COR-L47 (cell line): ENCODE measurements at regions not wholly inside any gene's neighbourhood (a gene's known extent, or its start where the extent isn't known, plus 50 kb on each side); places are given as distances from the start of the nearest gene placed in this dataset.

Experiments
- DNase-seq: peaks from one replicate; lab custom pipeline; 2025; lab: John Stamatoyannopoulos, UW

DNA sequence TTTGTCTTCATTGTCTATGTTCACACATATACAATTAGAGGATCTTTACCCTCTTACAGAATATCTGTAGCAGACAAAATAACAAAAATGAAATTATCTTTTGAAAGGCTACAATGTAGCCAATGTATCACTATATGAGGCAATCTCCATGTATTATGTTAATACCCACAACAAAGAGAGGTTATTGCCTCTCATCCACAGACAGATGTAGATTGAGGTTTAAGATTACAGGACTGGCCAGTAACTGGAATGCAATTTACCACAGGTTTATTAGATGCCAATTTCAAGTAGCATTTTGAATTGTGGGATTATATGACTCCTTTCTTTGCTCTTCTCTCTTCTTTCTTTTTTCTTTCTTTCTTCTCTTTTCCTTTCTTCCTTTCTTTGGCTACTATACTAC is 242.6 kb downstream of the ANKRD50 start:
- DNase-seq = no peak

DNA sequence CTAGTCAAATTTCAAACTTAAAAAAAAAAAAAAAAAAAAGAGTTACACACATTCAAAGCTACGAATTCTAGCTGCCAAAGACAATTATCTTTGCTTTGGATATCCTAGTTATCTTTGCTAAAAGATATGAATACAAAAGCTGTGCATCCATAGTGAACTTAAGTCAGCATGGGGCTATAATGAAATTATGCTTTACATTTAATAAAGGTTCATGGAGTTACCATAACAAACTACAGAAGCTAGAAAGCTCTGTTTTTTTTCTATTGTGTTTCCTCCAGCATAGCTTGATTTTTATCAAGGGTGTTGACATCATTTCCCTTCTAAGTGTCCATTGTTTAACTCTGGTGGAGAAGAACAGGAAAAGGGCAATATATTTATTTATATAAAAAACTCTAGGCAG is 234.1 kb downstream of the ANKRD50 start:
- DNase-seq = no peak

GRCh38 chr4:124480061-124480460 is 232.5 kb downstream of the ANKRD50 start:
- no peak for DNase-seq

DNA sequence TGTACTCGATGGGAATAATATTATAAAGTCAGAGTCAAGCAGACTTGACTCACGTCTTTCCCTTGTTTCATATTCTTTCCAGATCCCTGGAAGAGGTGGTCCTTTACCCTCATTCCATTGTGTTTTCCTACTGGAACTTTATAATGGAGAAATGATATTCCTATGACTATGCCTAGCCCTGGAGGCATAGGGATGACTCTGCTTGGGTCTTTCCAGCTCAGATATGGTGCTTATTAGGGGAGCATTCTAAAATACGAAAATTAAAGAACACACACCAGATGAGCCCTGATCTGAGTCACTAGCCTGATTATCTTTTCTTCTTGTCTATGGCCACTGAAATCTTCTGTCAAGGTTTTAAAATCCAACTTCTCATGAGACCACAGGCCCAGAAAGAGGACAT is 231.4 kb downstream of the ANKRD50 start:
- no peak for DNase-seq

DNA sequence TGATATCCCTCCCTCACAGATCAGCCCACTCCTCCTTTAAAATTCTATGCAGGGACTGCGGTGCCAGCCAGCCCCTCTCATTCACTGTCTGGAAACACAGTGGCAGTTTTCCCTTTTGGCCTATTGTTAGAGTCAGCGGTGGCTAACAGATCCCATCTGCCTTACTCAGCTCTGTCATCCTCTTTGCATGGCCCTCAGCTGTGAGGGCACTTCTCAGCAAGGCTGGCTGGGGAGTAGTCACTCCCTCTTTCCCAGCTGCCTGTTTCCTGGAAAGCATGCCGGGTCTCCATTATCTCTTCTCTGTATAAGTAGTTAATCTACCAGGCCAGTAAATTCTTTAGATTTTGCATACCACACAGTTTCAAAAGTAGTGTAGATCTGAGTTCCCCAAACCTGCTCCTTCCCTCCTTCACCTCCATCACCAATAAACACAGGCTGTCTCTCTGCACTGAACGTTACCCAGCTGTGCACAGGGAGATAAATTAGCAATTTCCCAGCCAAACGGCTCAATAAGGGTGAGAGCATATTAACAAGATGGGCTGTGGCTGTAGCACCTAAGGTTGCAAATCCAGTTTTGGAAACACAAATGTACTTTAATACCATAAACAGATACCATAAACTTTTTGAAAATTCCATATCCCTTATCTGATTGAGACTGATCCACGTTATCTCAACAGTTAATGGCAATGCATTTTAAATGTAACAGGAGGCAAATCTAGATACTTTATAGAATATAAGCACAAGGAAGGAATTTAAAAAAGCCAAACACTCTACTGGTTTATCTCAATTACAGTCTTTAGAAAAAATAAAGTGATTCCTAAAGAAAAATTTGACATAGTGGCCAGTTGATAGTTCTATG is 229.3 kb downstream of the ANKRD50 start:
- no peak for DNase-seq

GRCh38 chr4:124484008-124484407 is 228.5 kb downstream of the ANKRD50 start:
- DNase-seq = no peak

GRCh38 chr4:124484940-124485339 is 227.6 kb downstream of the ANKRD50 start:
- DNase-seq = no peak

DNA sequence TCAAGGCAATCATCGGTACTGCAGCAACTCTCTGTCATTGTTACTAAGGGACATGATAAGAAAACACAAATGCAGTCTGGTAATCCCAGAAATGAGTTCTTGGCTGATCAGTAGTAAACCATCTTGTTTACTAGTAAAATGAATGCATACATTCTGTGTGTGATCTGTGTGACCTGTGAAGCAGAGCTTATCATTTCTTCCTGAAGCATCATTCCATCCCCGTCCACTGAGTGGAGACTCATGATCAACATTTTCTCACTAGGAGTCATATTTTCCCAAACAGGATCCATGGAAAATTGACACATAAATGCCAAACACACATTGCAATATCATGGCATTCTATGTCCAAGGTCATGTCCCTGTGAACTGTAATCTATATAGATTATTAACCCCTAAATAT is 226.1 kb downstream of the ANKRD50 start:
- DNase-seq = no peak

- no peak for DNase-seq
These were observed 224.9 kb downstream of the ANKRD50 start for GRCh38 chr4:124487651-124488050.

DNA sequence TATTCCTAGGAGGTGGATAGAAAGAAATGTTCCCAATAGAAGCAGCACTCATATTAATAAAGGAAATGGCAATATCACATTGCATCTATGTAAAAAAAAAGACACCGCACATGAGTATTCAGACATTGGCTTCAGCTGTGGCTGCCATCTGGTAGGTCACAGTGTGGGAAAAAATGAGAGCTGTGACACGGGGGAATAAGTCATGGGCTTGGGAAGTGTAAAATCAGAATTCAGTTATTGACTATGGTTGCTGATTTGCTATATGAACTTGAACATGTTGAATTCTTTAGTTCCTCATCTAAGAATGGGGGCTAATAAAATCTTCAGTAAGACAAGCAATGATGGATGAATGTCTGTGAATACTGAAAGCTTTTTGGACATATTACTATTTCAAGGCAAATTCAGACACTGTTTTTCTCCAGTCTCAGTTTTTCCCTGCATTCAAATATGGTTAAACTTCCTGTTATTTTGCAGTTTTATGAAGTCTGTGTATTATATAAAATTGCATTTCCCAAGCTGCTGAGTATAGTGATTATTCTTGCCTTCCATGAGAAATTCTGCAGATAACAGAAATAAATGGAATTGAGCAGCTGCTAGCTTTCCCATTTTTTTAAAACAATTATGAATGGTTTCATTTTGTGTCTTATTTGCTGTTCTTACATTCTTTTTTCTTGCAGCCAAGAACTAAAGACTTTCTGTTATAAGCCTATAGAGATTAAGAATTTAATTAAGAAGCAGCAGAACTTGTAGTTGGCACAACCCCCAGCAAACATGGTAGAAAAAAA is 221.0 kb downstream of the ANKRD50 start:
- no peak for DNase-seq

GRCh38 chr4:124499261-124499660 is 213.3 kb downstream of the ANKRD50 start:
- no peak for DNase-seq

DNA sequence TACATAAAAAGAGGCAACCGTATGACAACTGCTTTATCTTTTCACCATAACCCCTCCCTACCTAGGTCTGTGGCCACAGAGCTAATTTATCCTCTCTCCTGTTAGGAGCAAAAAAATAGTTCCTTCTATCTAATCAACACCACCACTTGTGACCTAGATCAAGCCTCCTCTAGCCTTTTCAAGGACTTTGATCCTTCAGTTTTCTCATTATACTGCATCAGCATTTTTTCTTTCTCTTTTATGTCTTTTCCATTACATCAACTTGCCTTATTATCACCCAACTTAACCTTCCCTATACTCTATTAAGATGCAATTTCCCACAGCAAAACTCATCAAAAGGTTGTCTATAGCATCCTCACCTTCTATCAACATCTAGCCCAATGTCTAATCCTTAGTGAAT is 211.0 kb downstream of the ANKRD50 start:
- DNase-seq = no peak

- no peak for DNase-seq
These were observed 208.1 kb downstream of the ANKRD50 start for GRCh38 chr4:124504431-124504830.

DNA sequence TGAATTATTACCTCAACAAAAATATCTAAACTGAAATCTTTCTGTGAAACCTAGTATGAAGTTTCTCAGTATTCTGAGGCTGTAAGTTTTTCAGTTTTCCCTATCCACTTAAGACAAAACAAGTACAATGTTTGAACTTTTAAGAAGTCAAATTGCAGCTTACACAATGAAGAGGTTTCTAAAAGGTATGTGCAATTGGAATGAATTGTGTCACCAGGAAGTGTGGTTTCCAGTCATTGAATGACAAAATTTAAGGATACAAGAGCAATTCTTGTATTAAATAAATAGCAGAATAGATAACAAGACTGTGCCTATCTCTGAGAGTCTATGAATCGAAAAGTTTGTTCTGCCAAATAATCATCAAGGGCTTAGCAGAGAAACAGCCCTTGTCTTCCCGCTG is 207.3 kb downstream of the ANKRD50 start:
- DNase-seq = no peak

GRCh38 chr4:124509151-124509550 is 203.4 kb downstream of the ANKRD50 start:
- no peak for DNase-seq

- DNase-seq = no peak
These were observed 197.9 kb downstream of the ANKRD50 start for GRCh38 chr4:124514588-124514987.

- DNase-seq = no peak
These were observed 196.9 kb downstream of the ANKRD50 start for GRCh38 chr4:124515591-124515990.

- DNase-seq = no peak
These were observed 193.3 kb downstream of the ANKRD50 start for GRCh38 chr4:124519196-124519595.

- no peak for DNase-seq
These were observed 188.7 kb downstream of the ANKRD50 start for GRCh38 chr4:124523816-124524215.

- DNase-seq = no peak
These were observed 187.0 kb downstream of the ANKRD50 start for GRCh38 chr4:124525524-124525923.

GRCh38 chr4:124526331-124526730 is 186.2 kb downstream of the ANKRD50 start:
- DNase-seq = no peak

GRCh38 chr4:124526769-124527168 is 185.8 kb downstream of the ANKRD50 start:
- DNase-seq = no peak

DNA sequence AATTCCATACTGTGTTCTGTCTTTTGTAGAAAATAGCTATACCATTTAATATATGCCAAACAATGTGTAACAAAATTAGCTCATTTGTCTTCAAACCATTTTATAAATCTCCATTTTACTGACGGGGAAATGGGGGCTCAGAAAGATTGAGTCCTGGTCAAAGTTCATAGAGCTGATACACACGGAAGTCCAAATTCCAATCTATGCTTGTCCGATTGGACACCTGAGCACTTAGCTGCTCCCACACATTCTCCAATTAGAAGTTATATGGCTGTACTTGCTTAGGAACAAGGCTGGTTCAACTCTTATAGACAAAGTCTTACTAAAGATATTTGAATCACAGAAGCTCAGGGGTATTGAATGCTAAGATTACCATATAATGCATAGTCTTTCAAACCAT is 185.2 kb downstream of the ANKRD50 start:
- DNase-seq = no peak
